IMR-90 (cell line): ENCODE measurements at regions not wholly inside any gene's neighbourhood (a gene's known extent, or its start where the extent isn't known, plus 50 kb on each side); places are given as distances from the start of the nearest gene placed in this dataset.

Source experiments
- ATAC-seq: fragments of 200-7000 bp; cut with Tn5 transposase; 2 replicates; pipeline ENCODE4 v1.9.1; 2020; ENCODE audit warnings: low read depth, mild to moderate bottlenecking, moderate library complexity
- BruUV-seq: library from RNA; stranded (reverse); fragments of 400-500 nt; replicated peaks from 2 replicates; lab custom pipeline; 2021; lab: Mats Ljungman, UMichigan
- CTCF ChIA-PET: fragments of 300-600 bp; formaldehyde crosslinking; extraction: SDS; loops from one replicate; lab custom pipeline; 2021; ENCODE audit warnings: antibody characterized with exemption; lab: Yijun Ruan, JAX
- POLR2A ChIA-PET: fragments of 300-600 bp; sonication (Branson Sonifier 250); formaldehyde crosslinking; loops from one replicate; lab custom pipeline; 2022; ENCODE audit warnings: antibody characterized with exemption; ENCODE audit not compliant: unreplicated experiment; lab: Charles Lee
- DNase-seq: peaks from one replicate; pipeline ENCODE4 v3.0.0; 2013
- H2AFZ ChIP-seq: replicated peaks from 2 replicates; pipeline ENCODE3; 2013; ENCODE audit warnings: low read length, mild to moderate bottlenecking; ENCODE audit not compliant: poor library complexity
- H2AK5ac ChIP-seq: 2 replicates; pipeline ENCODE4 v1.6.1; 2013; ENCODE audit warnings: low read depth, low read length, inconsistent platforms
- H2AK9ac ChIP-seq: replicated peaks from 2 replicates; pipeline ENCODE3; 2013; ENCODE audit warnings: mild to moderate bottlenecking, low read depth, low read length, moderate library complexity; ENCODE audit not compliant: poor library complexity
- H2BK120ac ChIP-seq: 2 replicates; pipeline ENCODE4 v1.6.1; 2013; ENCODE audit warnings: low read depth, low read length, inconsistent platforms
- H2BK15ac ChIP-seq: 3 replicates; pipeline ENCODE4 v1.6.1; 2013; ENCODE audit warnings: low read depth, low read length, inconsistent platforms
- H2BK20ac ChIP-seq: 2 replicates; pipeline ENCODE4 v1.6.1; 2013; ENCODE audit warnings: low read depth, mild to moderate bottlenecking, inconsistent platforms, low read length, moderate library complexity
- H2BK5ac ChIP-seq: 2 replicates; pipeline ENCODE4 v1.6.1; 2013; ENCODE audit warnings: mild to moderate bottlenecking, low read depth, low read length, inconsistent platforms; ENCODE audit not compliant: poor library complexity, severe bottlenecking
- H3K14ac ChIP-seq: replicated peaks from 2 replicates; pipeline ENCODE4 v1.6.1; 2013; ENCODE audit warnings: low read depth, low read length, inconsistent platforms
- H3K18ac ChIP-seq: 2 replicates; pipeline ENCODE4 v1.6.1; 2013; ENCODE audit warnings: low read depth, low read length, control low read depth
- H3K23ac ChIP-seq: 2 replicates; pipeline ENCODE4 v1.6.1; 2013; ENCODE audit warnings: low read depth, low read length, inconsistent platforms
- H3K27ac ChIP-seq: 2 replicates; pipeline ENCODE4 v1.5.1; 2013; ENCODE audit warnings: mild to moderate bottlenecking, control low read depth, low read length; ENCODE audit not compliant: insufficient read depth
- H3K27me3 ChIP-seq: 2 replicates; pipeline ENCODE4 v1.6.1; 2013; ENCODE audit warnings: low read length; ENCODE audit not compliant: control insufficient read depth, insufficient read depth
- H3K36me3 ChIP-seq: 2 replicates; pipeline ENCODE4 v1.6.1; 2013; ENCODE audit warnings: low read length, mixed read lengths; ENCODE audit not compliant: control insufficient read depth, insufficient read depth
- H3K4ac ChIP-seq: 2 replicates; pipeline ENCODE4 v1.6.1; 2013; ENCODE audit warnings: low read depth, low read length, inconsistent platforms
- H3K4me1 ChIP-seq: 2 replicates; pipeline ENCODE4 v1.6.1; 2013; ENCODE audit warnings: low read length, mixed read lengths; ENCODE audit not compliant: control insufficient read depth, insufficient read depth
- H3K4me2 ChIP-seq: 2 replicates; pipeline ENCODE4 v1.6.1; 2013; ENCODE audit warnings: low read depth, mild to moderate bottlenecking, control low read depth, low read length, moderate library complexity
- H3K4me3 ChIP-seq: 2 replicates; pipeline ENCODE4 v1.5.1; 2013; ENCODE audit warnings: low read depth, mild to moderate bottlenecking, control low read depth, low read length, moderate library complexity; ENCODE audit not compliant: insufficient read depth
- H3K56ac ChIP-seq: 2 replicates; pipeline ENCODE4 v1.6.1; 2013; ENCODE audit warnings: low read length, inconsistent platforms; ENCODE audit not compliant: insufficient read depth; ENCODE audit errors: extremely low read depth
- H3K79me1 ChIP-seq, 2 experiments: 2 replicates each; pipeline ENCODE4 v1.6.1; 2013; ENCODE audit warnings: low read length in 2 of 2, inconsistent platforms in 1 of 2, low read depth in 1 of 2
- H3K9ac ChIP-seq: 2 replicates; pipeline ENCODE4 v1.6.1; 2013; ENCODE audit warnings: low read depth, low read length, control low read depth
- H3K9me1 ChIP-seq: 2 replicates; pipeline ENCODE4 v1.6.1; 2013; ENCODE audit warnings: low read length, inconsistent platforms; ENCODE audit not compliant: insufficient read depth
- H3K9me3 ChIP-seq: 2 replicates; pipeline ENCODE4 v1.6.1; 2013; ENCODE audit warnings: low read length; ENCODE audit not compliant: control insufficient read depth, insufficient read depth
- H4K20me1 ChIP-seq: 2 replicates; pipeline ENCODE4 v1.6.1; 2013; ENCODE audit warnings: low read length, inconsistent platforms; ENCODE audit not compliant: insufficient read depth
- H4K5ac ChIP-seq: 2 replicates; pipeline ENCODE4 v1.6.1; 2013; ENCODE audit warnings: mild to moderate bottlenecking, low read depth, low read length, control low read depth
- H4K8ac ChIP-seq, 2 experiments: 2 replicates each; pipeline ENCODE4 v1.6.1; 2013; ENCODE audit warnings: low read depth in 2 of 2, low read length in 2 of 2, control low read depth in 1 of 2, inconsistent platforms in 1 of 2
- H4K91ac ChIP-seq: 2 replicates; pipeline ENCODE4 v1.6.1; 2013; ENCODE audit warnings: low read depth, low read length, inconsistent platforms; ENCODE audit not compliant: insufficient read depth
- BHLHE40 ChIP-seq: fragments of 150-350 bp; IDR thresholded peaks from 2 replicates; pipeline ENCODE4 v1.6.1; 2016; ENCODE audit warnings: mild to moderate bottlenecking, low read depth, low read length
- CEBPB ChIP-seq: IDR thresholded peaks from 2 replicates; pipeline ENCODE4 v1.6.1; 2012; ENCODE audit warnings: low read depth, low read length, improper control_type of control experiment
- CHD1 ChIP-seq: IDR thresholded peaks from 2 replicates; pipeline ENCODE4 v1.6.1; 2012; ENCODE audit warnings: low read depth, low read length, improper control_type of control experiment
- FOS ChIP-seq: fragments of 150-350 bp; IDR thresholded peaks from 2 replicates; pipeline ENCODE4 v1.6.1; 2016; ENCODE audit warnings: low read depth, low read length
- MAFK ChIP-seq: IDR thresholded peaks from 2 replicates; pipeline ENCODE4 v1.6.1; 2012; ENCODE audit warnings: low read depth, low read length, improper control_type of control experiment
- MAZ ChIP-seq: IDR thresholded peaks from 2 replicates; pipeline ENCODE4 v1.6.1; 2012; ENCODE audit warnings: low read depth, mild to moderate bottlenecking, low read length, improper control_type of control experiment, moderate library complexity, borderline replicate concordance
- MXI1 ChIP-seq: IDR thresholded peaks from 2 replicates; pipeline ENCODE4 v1.6.1; 2012; ENCODE audit warnings: low read depth, mild to moderate bottlenecking, low read length, moderate library complexity, borderline replicate concordance
- NFE2L2 ChIP-seq: fragments of 150-350 bp; IDR thresholded peaks from 2 replicates; pipeline ENCODE4 v1.6.1; 2016; ENCODE audit warnings: low read depth, mild to moderate bottlenecking, low read length
- POLR2A ChIP-seq: IDR thresholded peaks from 2 replicates; pipeline ENCODE4 v1.6.1; 2012; ENCODE audit warnings: mild to moderate bottlenecking, low read depth, low read length
- RAD21 ChIP-seq: IDR thresholded peaks from 2 replicates; pipeline ENCODE4 v1.6.1; 2012; ENCODE audit warnings: low read length, improper control_type of control experiment
- RCOR1 ChIP-seq: IDR thresholded peaks from 2 replicates; pipeline ENCODE4 v1.6.1; 2012; ENCODE audit warnings: mild to moderate bottlenecking, low read length, improper control_type of control experiment; ENCODE audit not compliant: insufficient replicate concordance
- RFX5 ChIP-seq: IDR thresholded peaks from 2 replicates; pipeline ENCODE4 v1.8.0; 2012; ENCODE audit warnings: low read depth, mild to moderate bottlenecking, low read length, moderate library complexity
- SMC3 ChIP-seq: fragments of 150-350 bp; IDR thresholded peaks from 2 replicates; pipeline ENCODE4 v1.6.1; 2016; ENCODE audit warnings: low read depth, mild to moderate bottlenecking, antibody characterized with exemption, low read length, moderate library complexity
- WGBS, 2 experiments: methylation state at CpG; one replicate each; pipeline versions ENCODE4 v1.1.5 to v1.1.7; 2013; ENCODE audit warnings: missing lambda C conversion rate in 2 of 2; ENCODE audit not compliant: insufficient read length in 1 of 2; ENCODE audit errors: extremely low coverage in 2 of 2; 5-methylcytosine and 5-hydroxymethylcytosine counted together
- dilution Hi-C: fragments of 300-500 bp; cut with HindIII; formaldehyde crosslinking; loops from one replicate; pipeline ENCODE4 v1.14.3; 2018; ENCODE audit warnings: low sequenced_read_pairs; ENCODE audit not compliant: unreplicated experiment
- in situ Hi-C: fragments of 300-500 bp; cut with MboI; formaldehyde crosslinking; loops from 3 replicates; pipeline ENCODE4 v1.14.3; 2019; ENCODE audit warnings: low sequenced_read_pairs, inconsistent platforms, mixed read lengths
- intact Hi-C: fragments of 100-400 bp; cut with micrococcal nuclease; formaldehyde crosslinking; loops from 2 replicates; pipeline ENCODE4 v1.10.0; 2022
- TF ChIP-seq, protein P1 (sequence below): fragments of 150-350 bp; IDR thresholded peaks from 2 replicates; pipeline ENCODE4 v1.6.1; 2017; ENCODE audit warnings: mild to moderate bottlenecking, antibody characterized with exemption, low read length, low read depth
- TF ChIP-seq, protein P2 (sequence below): fragments of 150-350 bp; IDR thresholded peaks from 2 replicates; pipeline ENCODE4 v1.6.1; 2016; ENCODE audit warnings: low read depth, mild to moderate bottlenecking, low read length, moderate library complexity, borderline replicate concordance
- TF ChIP-seq, protein P3 (sequence below): conservative IDR thresholded peaks from 2 replicates; pipeline ENCODE4 v1.5.1; 2012; ENCODE audit warnings: mild to moderate bottlenecking, low read depth, low read length, improper control_type of control experiment

DNA sequence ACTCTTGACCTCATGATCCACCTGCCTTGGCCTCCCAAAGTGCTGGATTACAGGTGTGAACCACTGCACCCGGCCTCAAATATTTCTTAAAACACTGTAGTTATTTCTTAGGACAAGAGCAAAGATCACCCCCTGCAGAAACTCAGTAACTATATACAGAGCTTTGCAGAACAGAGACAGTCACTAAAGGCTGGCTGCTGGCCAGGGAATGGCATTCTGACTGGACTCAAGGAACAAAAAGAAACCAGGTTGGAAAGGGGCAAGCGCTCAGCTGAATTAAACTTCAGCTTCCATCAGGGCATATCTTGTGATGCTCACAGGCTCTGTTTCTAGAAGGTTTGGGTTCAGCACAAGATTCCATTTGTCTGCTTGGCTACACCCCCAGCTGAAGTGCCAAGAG is 95.8 kb downstream of the ADAMTS15 start:
- POLR2A ChIA-PET, result no interaction called here
- peaks cover 2% of the 10 kb centered on the region; the same call in 1 of the 2 replicates for H3K4me1 ChIP-seq
- H2AK5ac ChIP-seq, result no peak overlapping the region
- no peak overlapping the region for H3K4ac ChIP-seq
- no peak overlapping the region for H3K4me2 ChIP-seq
- intact Hi-C loops, result no loop called here
- no peak for DNase-seq
- no peak for ATAC-seq
- H2BK15ac ChIP-seq, result no peak overlapping the region
- H3K27me3 ChIP-seq, result peaks cover 6% of the 10 kb centered on the region; the same call in 1 of the 2 replicates
- H4K5ac ChIP-seq, result no peak overlapping the region
- no peak overlapping the region for H4K91ac ChIP-seq
- no CpG with 5 or more reads among the region's 2 CpGs for WGBS, 2 experiments
- H3K18ac ChIP-seq, result no peak overlapping the region
- no peak overlapping the region for H3K4me3 ChIP-seq
- H4K8ac ChIP-seq, result no peak overlapping the region
- TF ChIP-seq SMC3 (no peak), MAZ (no peak), FOS (no peak), NFE2L2 (no peak), MXI1 (no peak), CHD1 (no peak), CEBPB (no peak), BHLHE40 (no peak), RCOR1 (no peak), RFX5 (no peak), RAD21 (no peak), POLR2A (no peak), MAFK (no peak)
- TF ChIP-seq, protein P1, sequence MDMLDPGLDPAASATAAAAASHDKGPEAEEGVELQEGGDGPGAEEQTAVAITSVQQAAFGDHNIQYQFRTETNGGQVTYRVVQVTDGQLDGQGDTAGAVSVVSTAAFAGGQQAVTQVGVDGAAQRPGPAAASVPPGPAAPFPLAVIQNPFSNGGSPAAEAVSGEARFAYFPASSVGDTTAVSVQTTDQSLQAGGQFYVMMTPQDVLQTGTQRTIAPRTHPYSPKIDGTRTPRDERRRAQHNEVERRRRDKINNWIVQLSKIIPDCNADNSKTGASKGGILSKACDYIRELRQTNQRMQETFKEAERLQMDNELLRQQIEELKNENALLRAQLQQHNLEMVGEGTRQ, result no peak
- TF ChIP-seq, protein P2, sequence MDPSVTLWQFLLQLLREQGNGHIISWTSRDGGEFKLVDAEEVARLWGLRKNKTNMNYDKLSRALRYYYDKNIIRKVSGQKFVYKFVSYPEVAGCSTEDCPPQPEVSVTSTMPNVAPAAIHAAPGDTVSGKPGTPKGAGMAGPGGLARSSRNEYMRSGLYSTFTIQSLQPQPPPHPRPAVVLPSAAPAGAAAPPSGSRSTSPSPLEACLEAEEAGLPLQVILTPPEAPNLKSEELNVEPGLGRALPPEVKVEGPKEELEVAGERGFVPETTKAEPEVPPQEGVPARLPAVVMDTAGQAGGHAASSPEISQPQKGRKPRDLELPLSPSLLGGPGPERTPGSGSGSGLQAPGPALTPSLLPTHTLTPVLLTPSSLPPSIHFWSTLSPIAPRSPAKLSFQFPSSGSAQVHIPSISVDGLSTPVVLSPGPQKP, result no peak
- TF ChIP-seq, protein P3, sequence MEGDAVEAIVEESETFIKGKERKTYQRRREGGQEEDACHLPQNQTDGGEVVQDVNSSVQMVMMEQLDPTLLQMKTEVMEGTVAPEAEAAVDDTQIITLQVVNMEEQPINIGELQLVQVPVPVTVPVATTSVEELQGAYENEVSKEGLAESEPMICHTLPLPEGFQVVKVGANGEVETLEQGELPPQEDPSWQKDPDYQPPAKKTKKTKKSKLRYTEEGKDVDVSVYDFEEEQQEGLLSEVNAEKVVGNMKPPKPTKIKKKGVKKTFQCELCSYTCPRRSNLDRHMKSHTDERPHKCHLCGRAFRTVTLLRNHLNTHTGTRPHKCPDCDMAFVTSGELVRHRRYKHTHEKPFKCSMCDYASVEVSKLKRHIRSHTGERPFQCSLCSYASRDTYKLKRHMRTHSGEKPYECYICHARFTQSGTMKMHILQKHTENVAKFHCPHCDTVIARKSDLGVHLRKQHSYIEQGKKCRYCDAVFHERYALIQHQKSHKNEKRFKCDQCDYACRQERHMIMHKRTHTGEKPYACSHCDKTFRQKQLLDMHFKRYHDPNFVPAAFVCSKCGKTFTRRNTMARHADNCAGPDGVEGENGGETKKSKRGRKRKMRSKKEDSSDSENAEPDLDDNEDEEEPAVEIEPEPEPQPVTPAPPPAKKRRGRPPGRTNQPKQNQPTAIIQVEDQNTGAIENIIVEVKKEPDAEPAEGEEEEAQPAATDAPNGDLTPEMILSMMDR, result no peak
- H3K9me1 ChIP-seq, result no peaks in the 10 kb centered on the region
- H2AFZ ChIP-seq, result no peak overlapping the region
- no peak overlapping the region for H2BK20ac ChIP-seq
- H3K23ac ChIP-seq, result no peak overlapping the region
- CTCF ChIA-PET, result interaction anchor here (0.6 kb wide), 1 partner anchor 91 kb away, joined by 4 read pairs; no protein-coding TSS in a partner anchor
- no peak overlapping the region for H3K9ac ChIP-seq
- BruUV-seq, result no TSS peak
- dilution Hi-C loops, result no loop called here
- in situ Hi-C loops, result no loop called here
- no peaks in the 10 kb centered on the region for H3K79me1 ChIP-seq
- no peak overlapping the region for H3K27ac ChIP-seq
- H3K36me3 ChIP-seq, result no peaks in the 10 kb centered on the region
- no peak overlapping the region for H3K56ac ChIP-seq
- no peak overlapping the region for H2AK9ac ChIP-seq
- H3K9me3 ChIP-seq, result no peaks in the 10 kb centered on the region
- H3K14ac ChIP-seq, result no peak overlapping the region
- no peak overlapping the region for H2BK120ac ChIP-seq
- H2BK5ac ChIP-seq, result no peak overlapping the region
- H4K20me1 ChIP-seq, result no peaks in the 10 kb centered on the region
